ENCODE measurements at regions not wholly inside any gene's neighbourhood (a gene's known extent, or its start where the extent isn't known, plus 50 kb on each side); places are given as distances from the start of the nearest gene placed in this dataset.
"Not testable (repeated sequence)": the region's sequence is repeated elsewhere in the genome, so short reads cannot be mapped to it uniquely, and the experiment has no call there.

DNA sequence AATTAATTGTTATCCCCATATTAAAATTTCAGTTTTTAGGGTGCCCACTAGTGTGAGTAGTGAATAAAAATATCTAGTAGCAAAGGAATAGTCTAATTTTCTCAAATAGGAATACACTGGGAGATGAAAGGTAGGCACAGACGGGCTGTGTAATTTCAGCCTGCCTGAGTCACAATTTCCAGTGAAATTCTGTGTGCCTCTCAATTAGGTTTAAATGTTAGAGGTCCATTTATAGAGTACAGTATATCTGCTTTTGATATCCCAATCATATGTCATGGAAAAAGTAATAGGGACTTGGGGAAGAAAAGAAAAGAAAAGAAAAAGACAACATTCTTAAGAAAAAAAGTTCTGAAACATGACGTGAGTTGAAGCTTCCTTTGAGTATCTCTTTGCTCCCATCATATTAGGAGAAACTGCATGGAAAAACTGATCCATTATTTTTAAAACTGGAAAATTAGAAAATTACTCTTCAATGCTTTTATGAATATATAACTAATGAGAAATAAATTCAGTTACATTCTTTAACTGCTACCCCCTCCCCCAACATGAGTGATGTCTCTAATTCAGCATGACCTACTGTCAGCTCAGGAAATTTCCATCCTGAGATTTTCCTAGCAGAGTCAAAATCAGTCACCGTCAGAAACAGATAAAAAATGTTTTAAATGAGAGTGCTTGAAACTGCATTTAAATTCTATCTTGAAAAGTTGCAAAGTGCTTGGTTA lies 473.8 kb upstream of the HSF2 start:
- no peak for DNase-seq (ENCODE audit: low spot score)

GRCh38 chr6:121929301-121929700 lies 470.2 kb upstream of the HSF2 start:
- DNase-seq (ENCODE audit: low spot score), result no peak

DNA sequence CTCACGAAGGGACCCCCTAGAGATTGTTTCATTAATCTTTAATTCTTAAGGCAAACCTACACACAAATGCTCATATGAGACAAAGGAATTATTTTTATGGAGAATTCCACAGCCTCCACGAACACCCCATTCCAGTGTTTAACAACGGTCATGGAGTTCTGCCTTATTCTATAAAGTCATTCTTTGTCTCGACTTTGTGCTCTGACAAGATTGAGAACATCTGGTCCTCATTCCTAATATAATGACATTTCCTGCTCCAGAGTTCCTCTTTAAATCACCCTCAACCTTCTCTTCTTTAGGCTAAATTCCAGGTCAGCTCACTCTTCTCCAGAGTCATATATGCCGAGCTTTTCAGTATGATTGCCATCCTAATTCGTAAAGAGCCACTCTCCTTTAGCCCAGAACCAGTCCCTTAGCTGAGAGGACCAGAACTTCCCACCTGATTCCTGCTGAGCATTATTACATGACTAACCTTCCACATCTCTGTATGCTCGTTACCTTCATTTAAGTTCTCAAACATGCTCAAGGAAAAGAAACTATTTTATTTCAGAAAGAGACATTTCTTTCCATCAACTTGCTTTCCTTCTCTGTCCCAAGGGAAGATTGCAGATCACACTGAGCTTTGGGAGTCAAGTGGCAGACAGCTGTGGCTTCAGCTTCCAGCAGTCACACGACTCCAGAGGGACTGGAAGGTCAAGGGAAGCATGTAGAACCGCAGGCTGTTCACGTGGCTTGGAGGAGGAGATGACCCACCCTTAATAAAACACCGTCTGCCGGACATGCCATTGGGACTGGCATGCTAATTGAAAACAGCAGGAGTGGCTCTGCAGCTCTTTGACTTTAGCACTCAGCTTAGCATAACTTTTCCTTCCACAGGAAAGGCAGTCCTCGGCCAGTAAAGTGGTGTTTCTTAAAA lies 467.1 kb upstream of the HSF2 start:
- no peak for DNase-seq (ENCODE audit: low spot score)

DNA sequence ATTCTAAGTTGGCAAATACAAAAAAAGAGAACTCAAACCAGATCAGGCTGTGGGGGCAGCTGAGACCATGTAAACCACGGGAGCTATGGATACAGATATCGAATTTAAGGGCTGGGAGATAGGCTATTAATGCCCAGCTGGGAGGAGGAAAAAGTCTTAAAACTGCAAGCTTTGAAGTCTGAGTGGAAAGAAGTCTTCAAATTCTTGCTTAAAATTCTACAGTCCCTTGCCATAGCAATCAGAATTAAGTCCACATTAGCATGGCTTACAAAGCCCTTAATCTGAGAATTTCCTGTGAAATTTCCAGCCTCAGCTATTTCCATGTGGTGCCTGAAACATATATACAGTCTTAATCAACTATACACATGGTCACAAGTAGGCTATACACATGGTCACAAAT lies 465.0 kb upstream of the HSF2 start:
- DNase-seq (ENCODE audit: low spot score), result no peak

- no peak for DNase-seq (ENCODE audit: low spot score)
These were observed 458.7 kb upstream of the HSF2 start for GRCh38 chr6:121940728-121941127.

DNA sequence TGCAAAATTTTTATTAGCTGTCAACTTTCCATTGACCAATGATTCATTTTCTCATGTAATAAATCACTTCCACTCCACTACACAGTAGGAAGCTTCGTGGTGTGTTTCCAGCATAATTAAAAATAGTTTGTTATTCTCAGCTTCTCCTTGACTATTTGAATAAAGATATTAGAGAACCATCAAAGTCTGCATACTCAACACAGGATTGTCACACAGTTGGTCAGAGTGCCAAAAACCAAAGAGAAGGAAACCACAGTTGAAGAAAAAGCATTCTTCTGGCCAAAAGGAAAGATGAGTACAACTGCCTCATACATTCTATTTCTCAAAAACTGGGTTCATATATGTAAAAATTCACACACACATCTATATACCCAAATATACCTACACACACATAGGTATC lies 455.1 kb upstream of the HSF2 start:
- DNase-seq (ENCODE audit: low spot score), result no peak

GRCh38 chr6:121951123-121951522 lies 448.3 kb upstream of the HSF2 start:
- DNase-seq (ENCODE audit: low spot score), result no peak

DNA sequence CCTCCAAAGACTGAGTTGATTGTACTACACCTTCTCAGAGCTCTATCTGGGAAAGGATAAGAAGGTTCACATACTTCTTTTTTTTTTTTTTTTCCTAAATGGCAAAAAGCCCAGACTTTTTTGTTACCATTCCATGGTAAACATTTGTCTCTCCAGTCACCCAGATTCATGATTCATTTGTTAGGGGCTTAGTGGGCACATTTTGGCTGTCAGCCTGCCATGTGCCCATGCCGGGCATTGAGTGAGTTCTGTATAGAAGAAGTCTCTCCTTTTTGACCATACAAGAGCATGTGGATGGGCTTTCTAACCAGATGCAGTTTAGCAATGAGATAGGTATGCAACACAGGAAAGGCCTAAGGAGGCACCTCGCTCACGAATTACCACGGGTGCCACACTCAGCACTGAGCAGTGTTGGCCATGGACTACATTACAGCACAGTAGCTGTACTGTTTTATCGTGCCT lies 447.5 kb upstream of the HSF2 start:
- no peak for DNase-seq (ENCODE audit: low spot score)

DNA sequence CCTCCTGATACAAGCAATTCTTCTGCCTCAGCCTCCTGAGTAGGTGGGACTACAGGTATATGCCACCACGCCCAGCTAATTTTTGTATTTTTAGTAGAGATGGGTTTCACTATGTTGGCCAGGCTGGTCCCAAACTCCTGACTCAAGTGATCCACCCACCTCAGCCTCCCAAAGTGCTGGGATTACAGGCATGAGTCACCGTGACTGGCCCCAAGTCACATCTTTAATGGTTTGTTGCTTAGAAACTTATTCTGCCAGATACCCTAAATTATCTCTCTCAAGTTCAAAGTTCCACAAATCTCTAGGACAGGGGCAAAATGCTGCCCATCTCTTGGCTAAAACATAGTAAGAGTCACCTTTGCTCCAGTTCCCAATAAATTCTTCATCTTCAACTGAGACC lies 444.1 kb upstream of the HSF2 start:
- DNase-seq (ENCODE audit: low spot score), result not testable (repeated sequence)

GRCh38 chr6:121956782-121957181 lies 442.7 kb upstream of the HSF2 start:
- DNase-seq (ENCODE audit: low spot score), result no peak

DNA sequence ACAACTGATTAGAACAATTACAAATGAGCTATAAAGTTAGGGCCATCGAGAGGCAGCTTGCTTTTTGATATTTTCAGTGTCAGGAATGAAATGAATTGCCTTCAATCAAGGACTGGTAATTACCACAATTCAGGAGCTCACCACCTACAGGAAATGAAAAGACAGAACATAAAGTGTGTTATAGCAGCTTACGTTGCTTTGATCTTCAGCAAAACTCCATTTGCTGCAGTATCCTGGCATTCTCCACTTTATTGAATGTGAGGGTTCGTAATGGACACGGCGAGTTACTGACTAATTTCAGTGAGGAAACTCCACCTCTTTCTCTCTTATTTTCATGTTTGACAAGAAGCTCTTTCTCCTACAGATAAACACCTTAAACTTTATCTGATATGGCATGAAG lies 440.0 kb upstream of the HSF2 start:
- no peak for DNase-seq (ENCODE audit: low spot score)

DNA sequence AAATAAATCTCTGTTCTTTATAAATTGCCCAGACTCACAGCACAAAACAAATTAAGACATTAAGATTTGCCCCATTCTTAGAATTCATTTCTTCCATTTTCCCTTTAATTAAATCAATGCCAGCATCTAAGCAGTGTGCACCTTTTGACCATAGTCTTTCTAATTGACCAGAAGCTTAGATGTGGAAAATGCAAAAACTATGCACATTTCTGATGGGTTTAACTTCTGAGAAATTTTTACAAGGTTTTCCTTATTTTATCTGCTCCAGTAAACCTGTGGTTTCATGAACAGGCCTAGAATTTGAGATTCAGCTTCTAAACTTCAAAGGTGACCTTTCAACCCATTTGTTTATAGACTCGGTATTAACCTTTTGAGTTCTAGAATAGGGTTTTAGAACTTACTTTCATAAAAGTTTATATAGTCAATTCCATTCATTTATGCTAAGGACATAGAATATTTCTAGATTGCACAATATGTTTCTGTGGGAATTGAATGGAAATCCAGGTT lies 437.8 kb upstream of the HSF2 start:
- DNase-seq (ENCODE audit: low spot score), result no peak

DNA sequence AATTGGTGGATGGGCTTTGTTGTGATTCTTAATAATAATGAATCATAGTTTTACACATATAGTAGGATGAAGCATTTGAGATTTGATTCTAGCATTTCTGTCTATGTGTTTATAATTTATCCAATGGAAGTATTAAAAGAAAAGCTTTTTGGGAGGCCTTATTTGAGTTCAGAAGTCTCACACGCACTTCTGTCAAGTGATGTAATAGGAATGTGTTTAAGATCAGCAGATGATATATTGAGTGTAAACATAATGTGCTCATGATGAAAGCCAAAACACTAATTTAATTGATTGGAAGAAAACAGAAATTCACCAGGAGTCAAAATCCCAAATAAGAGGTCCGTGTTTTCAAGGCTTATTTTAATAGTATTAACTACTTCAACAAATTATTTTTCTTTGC lies 435.6 kb upstream of the HSF2 start:
- DNase-seq (ENCODE audit: low spot score), result no peak

GRCh38 chr6:121965739-121966138 lies 433.7 kb upstream of the HSF2 start:
- no peak for DNase-seq (ENCODE audit: low spot score)

GRCh38 chr6:121967631-121968030 lies 431.8 kb upstream of the HSF2 start:
- no peak for DNase-seq (ENCODE audit: low spot score)

- no peak for DNase-seq (ENCODE audit: low spot score)
These were observed 427.5 kb upstream of the HSF2 start for GRCh38 chr6:121971931-121972335.

DNA sequence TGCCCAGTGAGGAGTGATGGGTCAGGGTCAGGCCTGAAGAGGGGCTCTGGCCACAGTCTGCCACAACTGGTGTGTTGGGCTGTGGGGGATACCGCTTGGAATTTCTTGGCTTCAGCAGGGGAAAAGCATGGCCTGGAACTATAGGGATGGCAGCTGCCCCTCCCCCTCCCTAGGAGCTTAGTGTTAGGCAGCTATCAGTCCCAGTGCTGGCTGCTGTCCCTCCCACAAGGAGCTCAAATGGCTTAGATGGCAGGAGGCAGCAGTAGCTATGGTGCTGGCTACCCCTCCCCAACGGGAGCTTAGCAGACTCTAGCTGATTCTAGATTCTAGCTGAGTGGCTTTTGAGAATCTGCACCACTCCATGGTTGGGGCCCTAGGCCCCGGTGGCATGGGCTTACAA lies 414.5 kb upstream of the HSF2 start:
- DNase-seq (ENCODE audit: low spot score), result no peak

DNA sequence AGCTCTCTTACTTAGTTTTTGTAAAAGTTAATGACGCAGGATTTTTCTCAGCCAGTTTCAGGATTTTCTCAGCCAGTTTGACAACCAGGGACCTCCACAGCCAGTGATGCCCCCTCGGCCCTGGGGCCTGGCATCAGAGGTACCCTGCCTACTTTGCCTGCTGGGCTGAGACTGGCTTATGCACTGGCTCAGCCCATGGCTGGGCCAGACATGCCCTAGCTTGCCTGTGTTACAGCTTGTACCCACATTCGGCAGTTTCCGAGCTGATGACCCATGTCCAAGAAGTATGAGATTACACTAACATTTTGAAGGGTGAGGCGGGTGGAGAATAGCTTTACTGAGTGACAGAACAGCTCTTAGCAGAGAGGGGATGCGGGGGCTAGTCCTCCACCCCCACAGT lies 406.1 kb upstream of the HSF2 start:
- no peak for DNase-seq (ENCODE audit: low spot score)

DNA sequence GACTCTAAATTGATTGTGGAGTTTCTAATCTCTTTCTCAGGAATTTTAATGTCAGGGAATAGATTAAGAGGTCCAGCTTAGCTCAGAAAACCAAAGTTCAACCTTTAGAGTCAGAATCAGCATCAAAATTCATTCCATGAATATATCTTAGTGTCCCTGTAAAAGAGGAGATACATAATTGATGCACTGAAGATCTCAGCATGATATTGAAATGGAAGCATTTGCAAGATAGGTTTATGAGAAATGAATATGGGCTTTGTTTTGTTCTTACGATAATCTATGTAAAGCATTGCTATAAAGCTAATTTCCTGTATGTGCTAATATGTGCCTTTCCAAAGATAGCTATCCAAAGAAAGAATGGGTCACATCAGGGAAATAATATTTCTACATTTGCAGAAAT lies 404.5 kb upstream of the HSF2 start:
- DNase-seq (ENCODE audit: low spot score), result no peak

GRCh38 chr6:121998631-121999030 lies 400.8 kb upstream of the HSF2 start:
- no peak for DNase-seq (ENCODE audit: low spot score)

GRCh38 chr6:121999456-122000065 lies 399.9 kb upstream of the HSF2 start:
- DNase-seq (ENCODE audit: low spot score), result no peak

DNA sequence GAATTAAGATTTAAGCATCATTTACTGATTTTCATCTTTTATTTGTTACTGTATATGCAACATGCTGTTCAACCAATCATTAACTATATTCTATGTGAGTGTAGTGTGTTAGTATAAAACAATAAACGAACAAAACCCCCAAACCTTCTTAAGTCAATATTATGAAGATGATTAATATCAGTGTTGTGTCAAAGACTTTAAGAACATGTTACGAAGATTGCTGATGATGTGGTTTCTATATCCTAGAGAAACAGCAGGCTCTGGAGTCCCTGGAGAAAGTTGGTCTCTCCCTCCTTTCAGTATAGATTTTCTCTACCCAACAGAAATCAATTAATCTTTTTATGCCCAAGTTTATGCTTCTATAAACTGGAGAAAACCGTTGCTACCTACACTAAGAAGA lies 393.8 kb upstream of the HSF2 start:
- DNase-seq (ENCODE audit: low spot score), result no peak

GRCh38 chr6:122007339-122007738 lies 392.1 kb upstream of the HSF2 start:
- no peak for DNase-seq (ENCODE audit: low spot score)

Measured in activated CD4-positive, alpha-beta T cell treated with anti-CD3 and anti-CD28 coated beads, Interleukin-2, Interleukin-4, amounts not matched to agents 100 ng/mL and 50 ng/mL, durations not matched to agents 16 hours and 8 hours (primary cell).